IMR-90 (cell line): ENCODE measurements at regions not wholly inside any gene's neighbourhood (a gene's known extent, or its start where the extent isn't known, plus 50 kb on each side); places are given as distances from the start of the nearest gene placed in this dataset.

Source experiments
- ATAC-seq: fragments of 200-7000 bp; cut with Tn5 transposase; 2 replicates; pipeline ENCODE4 v1.9.1; 2020; ENCODE audit warnings: low read depth, mild to moderate bottlenecking, moderate library complexity
- BruUV-seq: library from RNA; stranded (reverse); fragments of 400-500 nt; replicated peaks from 2 replicates; lab custom pipeline; 2021; lab: Mats Ljungman, UMichigan
- CTCF ChIA-PET: fragments of 300-600 bp; formaldehyde crosslinking; extraction: SDS; loops from one replicate; lab custom pipeline; 2021; ENCODE audit warnings: antibody characterized with exemption; lab: Yijun Ruan, JAX
- POLR2A ChIA-PET: fragments of 300-600 bp; sonication (Branson Sonifier 250); formaldehyde crosslinking; loops from one replicate; lab custom pipeline; 2022; ENCODE audit warnings: antibody characterized with exemption; ENCODE audit not compliant: unreplicated experiment; lab: Charles Lee
- DNase-seq: peaks from one replicate; pipeline ENCODE4 v3.0.0; 2013
- H2AFZ ChIP-seq: replicated peaks from 2 replicates; pipeline ENCODE3; 2013; ENCODE audit warnings: low read length, mild to moderate bottlenecking; ENCODE audit not compliant: poor library complexity
- H2AK5ac ChIP-seq: 2 replicates; pipeline ENCODE4 v1.6.1; 2013; ENCODE audit warnings: low read depth, low read length, inconsistent platforms
- H2AK9ac ChIP-seq: replicated peaks from 2 replicates; pipeline ENCODE3; 2013; ENCODE audit warnings: mild to moderate bottlenecking, low read depth, low read length, moderate library complexity; ENCODE audit not compliant: poor library complexity
- H2BK120ac ChIP-seq: 2 replicates; pipeline ENCODE4 v1.6.1; 2013; ENCODE audit warnings: low read depth, low read length, inconsistent platforms
- H2BK15ac ChIP-seq: 3 replicates; pipeline ENCODE4 v1.6.1; 2013; ENCODE audit warnings: low read depth, low read length, inconsistent platforms
- H2BK20ac ChIP-seq: 2 replicates; pipeline ENCODE4 v1.6.1; 2013; ENCODE audit warnings: low read depth, mild to moderate bottlenecking, inconsistent platforms, low read length, moderate library complexity
- H2BK5ac ChIP-seq: 2 replicates; pipeline ENCODE4 v1.6.1; 2013; ENCODE audit warnings: mild to moderate bottlenecking, low read depth, low read length, inconsistent platforms; ENCODE audit not compliant: poor library complexity, severe bottlenecking
- H3K14ac ChIP-seq: replicated peaks from 2 replicates; pipeline ENCODE4 v1.6.1; 2013; ENCODE audit warnings: low read depth, low read length, inconsistent platforms
- H3K18ac ChIP-seq: 2 replicates; pipeline ENCODE4 v1.6.1; 2013; ENCODE audit warnings: low read depth, low read length, control low read depth
- H3K23ac ChIP-seq: 2 replicates; pipeline ENCODE4 v1.6.1; 2013; ENCODE audit warnings: low read depth, low read length, inconsistent platforms
- H3K27ac ChIP-seq: 2 replicates; pipeline ENCODE4 v1.5.1; 2013; ENCODE audit warnings: mild to moderate bottlenecking, control low read depth, low read length; ENCODE audit not compliant: insufficient read depth
- H3K27me3 ChIP-seq: 2 replicates; pipeline ENCODE4 v1.6.1; 2013; ENCODE audit warnings: low read length; ENCODE audit not compliant: control insufficient read depth, insufficient read depth
- H3K36me3 ChIP-seq: 2 replicates; pipeline ENCODE4 v1.6.1; 2013; ENCODE audit warnings: low read length, mixed read lengths; ENCODE audit not compliant: control insufficient read depth, insufficient read depth
- H3K4ac ChIP-seq: 2 replicates; pipeline ENCODE4 v1.6.1; 2013; ENCODE audit warnings: low read depth, low read length, inconsistent platforms
- H3K4me1 ChIP-seq: 2 replicates; pipeline ENCODE4 v1.6.1; 2013; ENCODE audit warnings: low read length, mixed read lengths; ENCODE audit not compliant: control insufficient read depth, insufficient read depth
- H3K4me2 ChIP-seq: 2 replicates; pipeline ENCODE4 v1.6.1; 2013; ENCODE audit warnings: low read depth, mild to moderate bottlenecking, control low read depth, low read length, moderate library complexity
- H3K4me3 ChIP-seq: 2 replicates; pipeline ENCODE4 v1.5.1; 2013; ENCODE audit warnings: low read depth, mild to moderate bottlenecking, control low read depth, low read length, moderate library complexity; ENCODE audit not compliant: insufficient read depth
- H3K56ac ChIP-seq: 2 replicates; pipeline ENCODE4 v1.6.1; 2013; ENCODE audit warnings: low read length, inconsistent platforms; ENCODE audit not compliant: insufficient read depth; ENCODE audit errors: extremely low read depth
- H3K79me1 ChIP-seq, 2 experiments: 2 replicates each; pipeline ENCODE4 v1.6.1; 2013; ENCODE audit warnings: low read length in 2 of 2, inconsistent platforms in 1 of 2, low read depth in 1 of 2
- H3K9ac ChIP-seq: 2 replicates; pipeline ENCODE4 v1.6.1; 2013; ENCODE audit warnings: low read depth, low read length, control low read depth
- H3K9me1 ChIP-seq: 2 replicates; pipeline ENCODE4 v1.6.1; 2013; ENCODE audit warnings: low read length, inconsistent platforms; ENCODE audit not compliant: insufficient read depth
- H3K9me3 ChIP-seq: 2 replicates; pipeline ENCODE4 v1.6.1; 2013; ENCODE audit warnings: low read length; ENCODE audit not compliant: control insufficient read depth, insufficient read depth
- H4K20me1 ChIP-seq: 2 replicates; pipeline ENCODE4 v1.6.1; 2013; ENCODE audit warnings: low read length, inconsistent platforms; ENCODE audit not compliant: insufficient read depth
- H4K5ac ChIP-seq: 2 replicates; pipeline ENCODE4 v1.6.1; 2013; ENCODE audit warnings: mild to moderate bottlenecking, low read depth, low read length, control low read depth
- H4K8ac ChIP-seq, 2 experiments: 2 replicates each; pipeline ENCODE4 v1.6.1; 2013; ENCODE audit warnings: low read depth in 2 of 2, low read length in 2 of 2, control low read depth in 1 of 2, inconsistent platforms in 1 of 2
- H4K91ac ChIP-seq: 2 replicates; pipeline ENCODE4 v1.6.1; 2013; ENCODE audit warnings: low read depth, low read length, inconsistent platforms; ENCODE audit not compliant: insufficient read depth
- CEBPB ChIP-seq: IDR thresholded peaks from 2 replicates; pipeline ENCODE4 v1.6.1; 2012; ENCODE audit warnings: low read depth, low read length, improper control_type of control experiment
- CHD1 ChIP-seq: IDR thresholded peaks from 2 replicates; pipeline ENCODE4 v1.6.1; 2012; ENCODE audit warnings: low read depth, low read length, improper control_type of control experiment
- FOS ChIP-seq: fragments of 150-350 bp; IDR thresholded peaks from 2 replicates; pipeline ENCODE4 v1.6.1; 2016; ENCODE audit warnings: low read depth, low read length
- MAFK ChIP-seq: IDR thresholded peaks from 2 replicates; pipeline ENCODE4 v1.6.1; 2012; ENCODE audit warnings: low read depth, low read length, improper control_type of control experiment
- MXI1 ChIP-seq: IDR thresholded peaks from 2 replicates; pipeline ENCODE4 v1.6.1; 2012; ENCODE audit warnings: low read depth, mild to moderate bottlenecking, low read length, moderate library complexity, borderline replicate concordance
- NFE2L2 ChIP-seq: fragments of 150-350 bp; IDR thresholded peaks from 2 replicates; pipeline ENCODE4 v1.6.1; 2016; ENCODE audit warnings: low read depth, mild to moderate bottlenecking, low read length
- POLR2A ChIP-seq: IDR thresholded peaks from 2 replicates; pipeline ENCODE4 v1.6.1; 2012; ENCODE audit warnings: mild to moderate bottlenecking, low read depth, low read length
- RAD21 ChIP-seq: IDR thresholded peaks from 2 replicates; pipeline ENCODE4 v1.6.1; 2012; ENCODE audit warnings: low read length, improper control_type of control experiment
- RCOR1 ChIP-seq: IDR thresholded peaks from 2 replicates; pipeline ENCODE4 v1.6.1; 2012; ENCODE audit warnings: mild to moderate bottlenecking, low read length, improper control_type of control experiment; ENCODE audit not compliant: insufficient replicate concordance
- RFX5 ChIP-seq: IDR thresholded peaks from 2 replicates; pipeline ENCODE4 v1.8.0; 2012; ENCODE audit warnings: low read depth, mild to moderate bottlenecking, low read length, moderate library complexity
- SMC3 ChIP-seq: fragments of 150-350 bp; IDR thresholded peaks from 2 replicates; pipeline ENCODE4 v1.6.1; 2016; ENCODE audit warnings: low read depth, mild to moderate bottlenecking, antibody characterized with exemption, low read length, moderate library complexity
- USF2 ChIP-seq: fragments of 150-350 bp; IDR thresholded peaks from 2 replicates; pipeline ENCODE4 v1.6.1; 2017; ENCODE audit warnings: mild to moderate bottlenecking, antibody characterized with exemption, low read length, low read depth
- WGBS, 2 experiments: methylation state at CpG; one replicate each; pipeline versions ENCODE4 v1.1.5 to v1.1.7; 2013; ENCODE audit warnings: missing lambda C conversion rate in 2 of 2; ENCODE audit not compliant: insufficient read length in 1 of 2; ENCODE audit errors: extremely low coverage in 2 of 2; 5-methylcytosine and 5-hydroxymethylcytosine counted together
- dilution Hi-C: fragments of 300-500 bp; cut with HindIII; formaldehyde crosslinking; loops from one replicate; pipeline ENCODE4 v1.14.3; 2018; ENCODE audit warnings: low sequenced_read_pairs; ENCODE audit not compliant: unreplicated experiment
- in situ Hi-C: fragments of 300-500 bp; cut with MboI; formaldehyde crosslinking; loops from 3 replicates; pipeline ENCODE4 v1.14.3; 2019; ENCODE audit warnings: low sequenced_read_pairs, inconsistent platforms, mixed read lengths
- intact Hi-C: fragments of 100-400 bp; cut with micrococcal nuclease; formaldehyde crosslinking; loops from 2 replicates; pipeline ENCODE4 v1.10.0; 2022
- TF ChIP-seq, protein P1 (sequence below): conservative IDR thresholded peaks from 2 replicates; pipeline ENCODE4 v1.5.1; 2012; ENCODE audit warnings: mild to moderate bottlenecking, low read depth, low read length, improper control_type of control experiment
- TF ChIP-seq, protein P2 (sequence below): fragments of 150-350 bp; IDR thresholded peaks from 2 replicates; pipeline ENCODE4 v1.6.1; 2016; ENCODE audit warnings: low read depth, mild to moderate bottlenecking, low read length, moderate library complexity, borderline replicate concordance

DNA sequence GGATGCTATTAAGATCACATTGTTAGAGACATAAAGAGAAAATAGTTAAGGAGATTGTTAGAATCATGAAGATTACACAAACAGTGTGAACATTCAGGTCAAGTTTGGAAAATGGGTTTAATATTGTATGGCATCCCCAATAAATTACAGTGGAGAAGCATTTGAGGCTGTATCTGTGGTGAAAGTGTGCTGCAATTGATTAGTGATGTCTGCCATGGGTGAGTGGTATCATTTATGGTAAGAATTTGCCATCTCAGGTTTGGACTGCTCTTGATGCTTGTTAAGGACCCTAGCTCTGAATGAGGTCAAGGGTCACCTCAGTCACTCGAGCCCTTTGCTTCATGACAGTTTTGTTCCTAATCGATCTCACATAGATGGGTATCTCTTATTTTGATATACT, 265.7 kb upstream of the SRRM4 start:
- WGBS, 2 experiments, result no CpG with 5 or more reads among the region's 2 CpGs
- TF ChIP-seq USF2 (no peak), NFE2L2 (no peak), POLR2A (no peak), RFX5 (no peak), RCOR1 (no peak), SMC3 (no peak), CEBPB (no peak), MAFK (no peak), MXI1 (no peak), CHD1 (no peak), RAD21 (no peak), FOS (no peak)
- TF ChIP-seq, protein P1, sequence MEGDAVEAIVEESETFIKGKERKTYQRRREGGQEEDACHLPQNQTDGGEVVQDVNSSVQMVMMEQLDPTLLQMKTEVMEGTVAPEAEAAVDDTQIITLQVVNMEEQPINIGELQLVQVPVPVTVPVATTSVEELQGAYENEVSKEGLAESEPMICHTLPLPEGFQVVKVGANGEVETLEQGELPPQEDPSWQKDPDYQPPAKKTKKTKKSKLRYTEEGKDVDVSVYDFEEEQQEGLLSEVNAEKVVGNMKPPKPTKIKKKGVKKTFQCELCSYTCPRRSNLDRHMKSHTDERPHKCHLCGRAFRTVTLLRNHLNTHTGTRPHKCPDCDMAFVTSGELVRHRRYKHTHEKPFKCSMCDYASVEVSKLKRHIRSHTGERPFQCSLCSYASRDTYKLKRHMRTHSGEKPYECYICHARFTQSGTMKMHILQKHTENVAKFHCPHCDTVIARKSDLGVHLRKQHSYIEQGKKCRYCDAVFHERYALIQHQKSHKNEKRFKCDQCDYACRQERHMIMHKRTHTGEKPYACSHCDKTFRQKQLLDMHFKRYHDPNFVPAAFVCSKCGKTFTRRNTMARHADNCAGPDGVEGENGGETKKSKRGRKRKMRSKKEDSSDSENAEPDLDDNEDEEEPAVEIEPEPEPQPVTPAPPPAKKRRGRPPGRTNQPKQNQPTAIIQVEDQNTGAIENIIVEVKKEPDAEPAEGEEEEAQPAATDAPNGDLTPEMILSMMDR, result no peak
- TF ChIP-seq, protein P2, sequence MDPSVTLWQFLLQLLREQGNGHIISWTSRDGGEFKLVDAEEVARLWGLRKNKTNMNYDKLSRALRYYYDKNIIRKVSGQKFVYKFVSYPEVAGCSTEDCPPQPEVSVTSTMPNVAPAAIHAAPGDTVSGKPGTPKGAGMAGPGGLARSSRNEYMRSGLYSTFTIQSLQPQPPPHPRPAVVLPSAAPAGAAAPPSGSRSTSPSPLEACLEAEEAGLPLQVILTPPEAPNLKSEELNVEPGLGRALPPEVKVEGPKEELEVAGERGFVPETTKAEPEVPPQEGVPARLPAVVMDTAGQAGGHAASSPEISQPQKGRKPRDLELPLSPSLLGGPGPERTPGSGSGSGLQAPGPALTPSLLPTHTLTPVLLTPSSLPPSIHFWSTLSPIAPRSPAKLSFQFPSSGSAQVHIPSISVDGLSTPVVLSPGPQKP, result no peak
- H2BK120ac ChIP-seq, result no peak overlapping the region
- no peak overlapping the region for H2AK5ac ChIP-seq
- ChIA-PET CTCF (no interaction called here), POLR2A (no interaction called here)
- in situ Hi-C loops (no loop called here), intact Hi-C loops (no loop called here), dilution Hi-C loops (no loop called here)
- no peak for ATAC-seq
- DNase-seq, result no peak
- H3K23ac ChIP-seq, result no peak overlapping the region
- no peak overlapping the region for H3K14ac ChIP-seq
- H3K4me2 ChIP-seq, result no peak overlapping the region
- no peak overlapping the region for H2BK15ac ChIP-seq
- no peak overlapping the region for H2BK20ac ChIP-seq
- no peak overlapping the region for H3K27ac ChIP-seq
- no peak overlapping the region for H4K91ac ChIP-seq
- H3K9ac ChIP-seq, result no peak overlapping the region
- H2BK5ac ChIP-seq, result no peak overlapping the region
- H3K4me1 ChIP-seq, result no peaks in the 10 kb centered on the region
- no peak overlapping the region for H3K18ac ChIP-seq
- H3K9me3 ChIP-seq, result peaks cover 12% of the 10 kb centered on the region
- H3K4ac ChIP-seq, result no peak overlapping the region
- no peaks in the 10 kb centered on the region for H3K9me1 ChIP-seq
- H3K56ac ChIP-seq, result no peak overlapping the region
- H3K79me1 ChIP-seq, result no peaks in the 10 kb centered on the region
- no peak overlapping the region for H3K4me3 ChIP-seq
- no peak overlapping the region for H2AFZ ChIP-seq
- no peaks in the 10 kb centered on the region for H3K36me3 ChIP-seq
- BruUV-seq, result no TSS peak
- H4K20me1 ChIP-seq, result no peaks in the 10 kb centered on the region
- no peaks in the 10 kb centered on the region for H3K27me3 ChIP-seq
- no peak overlapping the region for H4K8ac ChIP-seq
- no peak overlapping the region for H2AK9ac ChIP-seq
- no peak overlapping the region for H4K5ac ChIP-seq
